Calu3 (cell line): ENCODE measurements at regions not wholly inside any gene's neighbourhood (a gene's known extent, or its start where the extent isn't known, plus 50 kb on each side); places are given as distances from the start of the nearest gene placed in this dataset.

ENCODE experiments used
- BruUV-seq: library from RNA; stranded (reverse); fragments of 400-500 nt; replicated peaks from 2 replicates; lab custom pipeline; 2021; lab: Mats Ljungman, UMichigan
- CTCF ChIA-PET: fragments of 300-600 bp; sonication (Branson Sonifier 250); formaldehyde crosslinking; loops from one replicate; lab custom pipeline; 2022; ENCODE audit warnings: antibody characterized with exemption; lab: Charles Lee
- DNase-seq: peaks from one replicate; pipeline ENCODE4 v3.0.0; 2022
- H3K27ac Mint-ChIP-seq: one replicate; pipeline ENCODE4 v1.8.0; 2022; ENCODE audit warnings: mixed read lengths; ENCODE audit not compliant: unreplicated experiment
- H3K27me3 Mint-ChIP-seq: one replicate; pipeline ENCODE4 v1.8.0; 2022; ENCODE audit warnings: mixed read lengths; ENCODE audit not compliant: unreplicated experiment
- H3K36me3 Mint-ChIP-seq: one replicate; pipeline ENCODE4 v1.8.0; 2022; ENCODE audit warnings: mild to moderate bottlenecking, moderate library complexity, mixed read lengths; ENCODE audit not compliant: insufficient read depth, unreplicated experiment
- H3K4me1 Mint-ChIP-seq: one replicate; pipeline ENCODE4 v1.8.0; 2022; ENCODE audit warnings: mild to moderate bottlenecking, low read depth, mixed read lengths; ENCODE audit not compliant: unreplicated experiment
- H3K4me3 Mint-ChIP-seq: one replicate; pipeline ENCODE4 v1.8.0; 2022; ENCODE audit warnings: mild to moderate bottlenecking, low read depth, moderate library complexity, mixed read lengths; ENCODE audit not compliant: unreplicated experiment
- H3K9me3 Mint-ChIP-seq: one replicate; pipeline ENCODE4 v1.8.0; 2022; ENCODE audit warnings: low read depth, mixed read lengths; ENCODE audit not compliant: unreplicated experiment
- intact Hi-C: fragments of 100-400 bp; cut with micrococcal nuclease; formaldehyde crosslinking; loops from one replicate; pipeline ENCODE4 v1.10.0; 2022; ENCODE audit not compliant: unreplicated experiment
- TF ChIP-seq, protein P1 (sequence below): fragments of 200-600 bp; IDR thresholded peaks from one replicate; pipeline ENCODE4 v1.8.0; 2022; ENCODE audit warnings: antibody characterized with exemption; ENCODE audit not compliant: unreplicated experiment

GRCh38 chr14:95445676-95446075, 70.8 kb downstream of the SYNE3 start:
- intact Hi-C loops: no loop called here
- H3K9me3 Mint-ChIP-seq: no peaks in the 10 kb centered on the region
- H3K27me3 Mint-ChIP-seq: no peaks in the 10 kb centered on the region
- no peak for DNase-seq
- no peak overlapping the region for H3K4me3 Mint-ChIP-seq
- CTCF ChIA-PET: interaction anchor here (0.6 kb wide), 1 partner anchor 698 kb away, joined by 3 read pairs; no protein-coding TSS in a partner anchor
- no peaks in the 10 kb centered on the region for H3K4me1 Mint-ChIP-seq
- BruUV-seq: no TSS peak
- TF ChIP-seq, protein P1, sequence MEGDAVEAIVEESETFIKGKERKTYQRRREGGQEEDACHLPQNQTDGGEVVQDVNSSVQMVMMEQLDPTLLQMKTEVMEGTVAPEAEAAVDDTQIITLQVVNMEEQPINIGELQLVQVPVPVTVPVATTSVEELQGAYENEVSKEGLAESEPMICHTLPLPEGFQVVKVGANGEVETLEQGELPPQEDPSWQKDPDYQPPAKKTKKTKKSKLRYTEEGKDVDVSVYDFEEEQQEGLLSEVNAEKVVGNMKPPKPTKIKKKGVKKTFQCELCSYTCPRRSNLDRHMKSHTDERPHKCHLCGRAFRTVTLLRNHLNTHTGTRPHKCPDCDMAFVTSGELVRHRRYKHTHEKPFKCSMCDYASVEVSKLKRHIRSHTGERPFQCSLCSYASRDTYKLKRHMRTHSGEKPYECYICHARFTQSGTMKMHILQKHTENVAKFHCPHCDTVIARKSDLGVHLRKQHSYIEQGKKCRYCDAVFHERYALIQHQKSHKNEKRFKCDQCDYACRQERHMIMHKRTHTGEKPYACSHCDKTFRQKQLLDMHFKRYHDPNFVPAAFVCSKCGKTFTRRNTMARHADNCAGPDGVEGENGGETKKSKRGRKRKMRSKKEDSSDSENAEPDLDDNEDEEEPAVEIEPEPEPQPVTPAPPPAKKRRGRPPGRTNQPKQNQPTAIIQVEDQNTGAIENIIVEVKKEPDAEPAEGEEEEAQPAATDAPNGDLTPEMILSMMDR: no peak
- H3K27ac Mint-ChIP-seq: no peak overlapping the region
- H3K36me3 Mint-ChIP-seq: no peaks in the 10 kb centered on the region

GRCh38 chr14:95445161-95445560, 71.3 kb downstream of the SYNE3 start:
- Mint-ChIP-seq H3K9me3 (no peaks in the 10 kb centered on the region), H3K27me3 (no peaks in the 10 kb centered on the region), H3K4me3 (no peak overlapping the region), H3K36me3 (no peaks in the 10 kb centered on the region), H3K27ac (no peak overlapping the region), H3K4me1 (no peaks in the 10 kb centered on the region)
- intact Hi-C loops: no loop called here
- BruUV-seq: no TSS peak
- TF ChIP-seq, protein P1: no peak
- DNase-seq: no peak
- CTCF ChIA-PET: interaction anchor here (0.6 kb wide), 1 partner anchor 697 kb away, joined by 3 read pairs; no protein-coding TSS in a partner anchor

DNA sequence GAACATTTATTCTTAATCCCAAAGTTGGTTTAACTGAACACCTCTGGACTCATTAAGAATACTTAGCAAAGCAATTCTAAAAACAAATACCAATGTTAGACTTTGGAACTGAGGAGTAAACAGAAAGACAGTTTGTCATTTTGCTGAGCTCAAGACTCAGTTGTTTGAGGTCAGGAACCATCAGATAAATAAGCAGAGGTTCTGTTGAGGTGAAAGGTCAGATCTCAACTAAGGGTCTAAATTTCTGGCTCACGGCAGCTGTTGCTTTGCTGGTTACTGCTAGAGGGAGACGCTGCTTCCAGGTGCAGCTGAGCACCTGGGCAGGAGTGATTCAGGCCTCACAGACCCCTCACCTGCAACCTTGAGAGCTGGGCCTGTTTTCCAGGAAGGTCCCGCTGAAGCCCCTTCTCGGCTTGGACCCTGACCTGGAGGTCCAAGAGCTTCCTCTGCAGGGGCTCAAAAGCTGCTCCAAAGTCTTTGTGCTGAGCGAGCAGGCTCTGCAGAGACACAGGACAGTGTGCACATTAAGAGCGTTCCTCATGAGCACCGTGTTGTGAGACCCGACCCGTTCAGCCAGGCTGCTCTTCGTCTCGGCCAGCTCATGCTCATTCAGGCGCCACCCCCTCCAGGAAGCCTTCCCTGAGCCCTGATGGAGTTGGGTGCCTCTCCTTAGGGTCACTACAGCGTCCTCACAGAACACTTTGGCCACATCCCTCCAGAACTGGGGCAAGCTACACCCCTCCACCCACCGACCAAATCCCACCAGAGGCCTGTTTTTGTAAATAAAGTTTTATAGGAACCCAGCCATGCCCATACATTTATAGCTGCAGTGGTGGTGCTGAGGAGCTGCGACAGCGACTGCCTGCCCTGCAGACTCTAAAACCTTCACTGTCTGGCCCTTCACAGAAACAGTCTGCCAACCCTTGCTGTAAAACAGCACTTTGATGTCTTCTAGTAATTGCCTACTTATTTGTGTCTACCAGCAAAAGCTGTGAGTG, 72.0 kb downstream of the SYNE3 start:
- TF ChIP-seq, protein P1: no peak
- DNase-seq: no peak
- Mint-ChIP-seq H3K27me3 (no peaks in the 10 kb centered on the region), H3K4me3 (no peak overlapping the region), H3K36me3 (no peaks in the 10 kb centered on the region), H3K9me3 (no peaks in the 10 kb centered on the region), H3K27ac (no peak overlapping the region), H3K4me1 (no peaks in the 10 kb centered on the region)
- BruUV-seq: no TSS peak
- CTCF ChIA-PET: interaction anchor here (1.1 kb wide), 1 partner anchor 8 kb away, joined by 3 read pairs; no protein-coding TSS in a partner anchor
- intact Hi-C loops: no loop called here

DNA sequence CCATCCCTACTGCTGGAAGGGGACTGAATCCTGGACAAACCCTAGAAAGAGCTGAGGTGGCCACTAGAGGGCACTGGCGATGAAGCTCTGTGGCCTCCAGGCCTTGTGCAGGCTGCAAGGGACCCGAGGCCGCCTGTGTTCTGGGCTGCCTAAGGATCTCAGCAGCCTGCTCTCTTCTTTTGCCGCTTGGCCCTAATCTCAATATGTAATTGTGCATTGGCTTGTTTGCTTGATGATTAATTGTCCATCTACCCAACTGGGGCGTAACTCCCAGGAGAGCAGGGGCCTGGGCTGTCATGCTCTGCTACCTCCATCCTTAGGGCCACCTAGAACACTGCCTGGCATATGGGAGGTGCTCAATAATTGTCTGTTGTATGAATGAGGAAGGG, 73.8 kb downstream of the SYNE3 start:
- no TSS peak for BruUV-seq
- Mint-ChIP-seq H3K27ac (no peak overlapping the region), H3K36me3 (no peaks in the 10 kb centered on the region), H3K4me3 (no peak overlapping the region), H3K9me3 (no peaks in the 10 kb centered on the region), H3K4me1 (no peaks in the 10 kb centered on the region), H3K27me3 (no peaks in the 10 kb centered on the region)
- TF ChIP-seq, protein P1: peak; percentile 77
- CTCF ChIA-PET: interaction anchor here (0.6 to 1.6 kb wide), 17 partner anchors 9 to 331 kb away, joined by 3 to 19 read pairs (median 5); partner anchors contain the start of genes GLRX5 and SYNE3
- peak; percentile 86 for DNase-seq
- intact Hi-C loops: loop anchor here (1.0 to 2.0 kb wide), 2 partner anchors 85 to 552 kb away; no protein-coding TSS in a partner anchor
